Fibroblast of skin of scalp (primary cell): ENCODE measurements at regions not wholly inside any gene's neighbourhood (a gene's known extent, or its start where the extent isn't known, plus 50 kb on each side); places are given as distances from the start of the nearest gene placed in this dataset.
A peak's percentile ranks its signal among the peaks of the same experiment; 100 is the strongest.

Experiments
- DNase-seq: peaks from one replicate; pipeline ENCODE4 v3.0.0-alpha.2; 2013

DNA sequence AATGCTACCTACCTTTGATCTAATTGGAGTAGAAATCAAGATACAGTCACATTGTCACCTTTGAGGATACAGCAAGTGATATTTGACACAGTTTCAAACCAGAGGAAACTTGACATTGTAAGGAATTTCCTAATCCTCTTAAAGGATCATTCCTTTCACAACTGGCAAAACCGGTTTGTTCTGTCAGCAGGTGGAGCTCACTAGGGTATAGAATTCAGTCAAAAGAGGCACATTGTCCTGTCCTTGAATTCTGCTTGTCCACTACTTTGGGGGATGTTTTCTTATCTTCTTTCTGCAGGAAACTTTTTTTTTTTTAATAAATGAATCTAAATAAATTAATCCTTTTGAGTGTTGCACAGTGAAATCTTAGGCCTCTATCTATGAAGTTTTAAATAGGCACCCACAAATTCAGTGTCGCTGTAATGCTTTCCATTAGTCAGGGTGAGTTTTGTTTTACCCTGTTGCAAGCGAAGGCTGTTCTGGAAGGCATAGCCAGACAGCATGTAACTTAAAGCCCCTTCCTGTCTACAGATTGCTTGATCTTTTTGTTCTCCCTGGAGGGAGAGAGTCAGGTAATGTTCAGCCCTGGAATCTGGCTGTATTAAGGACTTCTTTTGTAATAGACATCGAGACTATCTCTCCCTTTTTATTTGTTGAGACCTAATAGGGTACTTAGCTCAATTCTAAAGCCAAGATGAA, 285.0 kb upstream of the RGS6 start:
- DNase-seq, result no peak

DNA sequence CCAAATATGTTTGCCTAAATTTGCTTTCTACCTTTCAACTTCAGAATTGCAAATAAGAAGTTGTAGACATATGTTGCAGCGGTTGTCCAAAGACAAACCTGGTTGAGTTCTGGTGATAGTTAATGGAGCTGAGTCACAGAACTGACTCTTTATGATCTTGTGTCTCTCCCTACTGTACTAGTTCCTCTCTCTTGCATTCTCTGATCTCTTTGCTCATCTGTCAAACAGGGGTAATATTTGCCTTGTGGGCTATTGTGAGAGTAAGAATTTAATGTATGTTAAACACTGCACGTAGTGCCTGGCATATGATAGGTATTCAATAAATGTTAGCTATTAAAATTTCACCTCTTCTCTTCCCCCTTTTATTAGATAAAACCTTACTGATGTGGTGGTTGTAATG, 283.5 kb upstream of the RGS6 start:
- no peak for DNase-seq

DNA sequence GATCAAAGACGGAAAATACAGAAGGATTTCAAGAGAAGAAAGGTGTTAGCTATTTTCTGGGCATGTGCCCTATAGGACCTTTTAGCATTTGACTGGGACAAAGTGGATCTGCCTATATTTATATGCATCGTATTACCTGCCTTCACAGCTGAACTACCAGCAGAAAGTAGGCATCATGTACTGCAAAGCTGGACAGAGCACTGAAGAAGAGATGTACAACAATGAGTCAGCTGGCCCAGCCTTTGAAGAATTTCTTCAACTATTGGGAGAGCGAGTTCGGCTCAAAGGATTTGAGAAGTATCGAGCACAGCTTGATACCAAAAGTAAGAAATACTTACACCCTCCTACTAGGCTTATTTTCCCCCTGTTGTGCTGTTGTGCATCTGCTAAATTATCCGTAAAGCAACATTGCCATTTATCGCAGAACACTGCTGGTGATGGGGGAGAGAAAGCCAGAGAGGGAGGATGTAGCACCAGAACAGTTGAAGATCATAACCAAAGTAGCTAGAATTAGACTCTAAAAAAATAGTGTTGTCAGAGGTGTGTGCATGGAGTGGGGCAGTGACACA, 282.0 kb upstream of the RGS6 start:
- DNase-seq, result no peak

DNA sequence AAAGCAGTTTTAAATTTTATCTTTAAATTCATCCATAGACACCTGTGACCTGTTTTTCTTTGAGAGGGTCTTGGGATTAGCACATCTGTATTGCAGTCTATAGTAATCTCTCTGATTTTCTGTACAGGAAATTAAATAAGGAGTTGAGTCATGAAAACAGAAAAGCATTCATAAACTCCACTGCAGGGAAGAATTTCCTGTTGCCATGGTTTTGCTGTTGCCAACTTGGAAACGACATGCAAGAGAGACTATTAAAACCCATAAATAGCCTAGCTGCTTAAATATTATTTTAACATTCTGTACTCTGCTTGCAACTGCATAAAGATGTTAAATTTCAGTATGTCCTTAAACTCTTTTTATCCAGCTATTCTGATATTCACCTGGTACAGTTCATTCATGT, 281.0 kb upstream of the RGS6 start:
- DNase-seq, result peak; percentile 91

DNA sequence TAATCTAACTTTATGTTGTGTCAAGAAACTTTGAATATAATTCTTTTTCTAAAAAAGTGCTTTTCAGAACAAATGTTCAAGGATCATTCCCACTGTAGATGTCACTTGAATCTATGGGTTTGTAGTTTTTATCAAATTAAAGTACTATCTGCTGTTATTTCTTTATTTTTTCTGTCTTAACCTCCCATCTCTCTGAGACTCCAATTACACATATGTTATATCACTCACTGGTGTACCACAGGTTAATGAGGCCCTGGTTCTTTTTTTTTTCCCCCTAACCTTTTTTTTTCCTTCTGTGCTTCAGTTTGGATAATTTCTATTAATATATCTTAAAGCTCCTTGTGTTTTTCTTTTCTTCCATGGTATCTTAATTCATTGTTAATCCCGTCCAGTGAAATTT, 279.9 kb upstream of the RGS6 start:
- no peak for DNase-seq

DNA sequence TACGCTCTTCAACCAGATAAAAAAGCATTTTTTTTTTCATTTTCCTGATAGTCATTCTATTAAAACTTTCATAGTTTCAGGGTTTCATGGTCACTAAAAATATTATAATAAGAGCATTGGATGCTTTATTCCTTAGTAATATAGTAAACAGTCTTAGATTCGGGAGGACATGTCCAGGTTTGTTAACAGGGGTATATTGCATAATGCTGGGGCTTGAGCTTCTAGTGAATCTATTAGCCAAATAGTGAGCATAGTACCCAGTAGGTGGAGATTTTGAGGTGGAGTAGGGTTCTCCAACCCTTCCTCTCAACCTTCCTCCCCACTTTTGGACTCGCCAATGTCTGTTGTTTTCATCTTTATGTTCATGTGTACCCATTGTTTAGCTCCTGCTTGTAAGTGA, 277.4 kb upstream of the RGS6 start:
- DNase-seq, result no peak

DNA sequence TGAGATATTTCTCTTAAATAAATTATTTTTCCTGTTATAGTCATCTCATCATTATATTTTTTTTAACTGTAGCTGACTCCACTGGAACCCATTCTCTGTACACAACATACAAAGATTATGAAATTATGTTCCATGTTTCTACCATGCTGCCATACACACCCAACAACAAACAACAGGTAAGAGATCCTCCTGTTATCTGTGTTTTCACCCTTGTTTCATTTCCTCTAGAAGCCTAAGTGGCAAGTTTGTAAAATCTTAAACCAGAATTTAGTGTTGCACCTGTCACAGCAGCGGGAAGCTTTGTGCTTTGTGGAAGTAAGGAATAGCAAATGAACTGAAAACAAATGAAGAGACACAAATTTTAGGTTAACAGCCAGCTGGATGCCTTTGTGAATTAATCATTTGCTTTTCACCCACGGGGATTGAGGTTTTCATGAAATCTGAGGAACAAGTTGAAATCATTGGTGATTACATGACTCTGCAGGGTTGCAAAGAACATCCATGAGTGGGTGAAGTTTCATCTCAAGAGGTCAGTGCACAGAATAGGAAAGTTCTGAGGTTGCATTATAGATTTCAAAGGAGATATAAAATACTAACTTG, 273.9 kb upstream of the RGS6 start:
- peak; percentile 41 for DNase-seq

DNA sequence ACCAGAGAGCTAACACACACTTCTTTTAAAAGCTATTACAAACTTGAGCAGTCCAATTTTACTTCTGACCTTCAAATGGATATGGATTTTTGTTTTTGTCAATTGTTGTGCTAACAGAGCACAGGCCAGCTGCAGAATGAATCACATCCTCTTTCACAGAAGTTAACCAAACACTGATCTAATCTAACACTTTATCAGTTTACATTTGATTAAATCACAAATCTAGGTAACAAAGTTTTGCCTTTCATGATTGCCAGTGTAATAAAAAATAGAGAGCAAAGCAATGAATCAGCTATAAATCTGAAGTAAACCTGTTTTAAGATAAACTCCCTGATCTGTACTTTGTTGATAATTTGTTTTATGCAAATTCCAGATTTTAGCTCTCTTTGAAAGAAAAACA, 273.1 kb upstream of the RGS6 start:
- DNase-seq, result no peak

DNA sequence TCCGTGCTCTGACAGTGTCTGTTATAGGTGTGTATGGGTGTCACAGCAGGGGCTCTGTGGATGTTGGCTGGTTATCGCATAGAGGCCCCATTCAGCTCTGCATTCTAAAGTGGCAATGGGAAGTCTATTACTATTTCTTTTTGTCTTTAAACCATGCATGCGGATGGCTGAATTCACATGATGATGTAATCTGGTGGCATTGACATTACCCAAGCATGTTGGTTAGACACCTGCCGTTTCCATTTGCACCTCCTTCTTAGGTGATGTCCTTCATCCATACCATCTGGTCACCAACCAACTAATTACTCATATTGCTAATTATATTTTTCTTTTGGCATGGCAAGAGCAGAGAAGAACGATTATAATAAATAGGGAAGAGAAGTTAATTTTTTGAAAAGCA, 270.8 kb upstream of the RGS6 start:
- no peak for DNase-seq

DNA sequence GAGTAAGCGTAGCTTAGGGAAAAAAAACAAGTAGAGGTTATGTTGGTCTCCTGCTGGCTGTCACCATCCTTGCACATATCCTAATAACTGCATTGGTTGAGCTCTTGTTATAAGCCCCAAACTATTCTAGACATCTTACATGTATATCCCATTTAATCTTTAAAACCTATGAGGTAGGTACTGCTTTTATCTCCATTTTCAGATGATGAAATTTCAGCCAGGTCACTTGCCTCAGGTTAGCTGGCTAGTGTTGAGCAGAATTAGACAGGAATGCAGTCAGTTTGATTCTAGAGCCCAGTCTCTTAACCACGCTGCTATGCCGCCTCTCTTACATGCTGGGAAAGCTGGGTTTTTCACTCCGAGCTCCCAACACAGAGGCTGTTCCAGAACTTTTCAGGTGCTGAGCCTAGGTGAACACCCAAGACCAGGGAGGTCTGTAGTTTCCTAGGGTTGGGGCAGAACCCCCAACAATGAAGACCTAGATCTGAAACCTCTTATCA, 269.9 kb upstream of the RGS6 start:
- no peak for DNase-seq

DNA sequence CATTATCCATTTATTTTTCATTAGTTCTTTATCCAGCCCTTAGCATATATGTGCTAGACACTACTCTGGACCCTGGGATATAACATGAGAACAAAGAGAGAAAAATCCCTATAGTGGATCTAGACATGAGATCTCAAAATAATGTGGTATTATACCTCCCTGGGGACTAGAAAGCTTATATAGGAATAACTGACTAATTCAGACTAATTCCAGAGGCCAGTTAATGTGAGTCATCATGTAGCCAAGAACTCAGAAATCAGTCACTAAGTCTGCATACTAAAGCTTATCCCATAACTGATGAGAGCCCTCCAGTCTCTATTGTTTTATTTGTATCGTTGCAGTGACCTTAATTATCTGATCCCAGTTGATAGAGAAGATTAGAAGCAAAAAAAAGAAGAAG, 267.1 kb upstream of the RGS6 start:
- DNase-seq, result peak; percentile 95

DNA sequence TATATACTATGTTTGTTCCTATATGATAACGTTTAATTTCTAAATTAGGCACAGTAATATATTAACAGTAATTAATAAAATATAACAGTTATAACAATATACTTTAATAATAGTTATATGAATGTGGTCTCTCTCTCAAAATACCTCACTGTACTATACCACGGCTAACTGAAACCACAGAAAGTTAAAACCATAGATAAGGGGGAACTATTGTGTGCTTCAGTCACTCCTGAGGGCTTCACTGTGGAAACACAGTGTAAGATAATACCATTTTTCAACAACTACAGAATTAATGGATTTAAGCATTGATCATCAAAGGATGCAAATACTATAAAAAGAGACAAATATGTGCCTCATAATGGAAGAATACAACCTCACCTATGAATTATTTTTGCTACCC, 266.4 kb upstream of the RGS6 start:
- no peak for DNase-seq

DNA sequence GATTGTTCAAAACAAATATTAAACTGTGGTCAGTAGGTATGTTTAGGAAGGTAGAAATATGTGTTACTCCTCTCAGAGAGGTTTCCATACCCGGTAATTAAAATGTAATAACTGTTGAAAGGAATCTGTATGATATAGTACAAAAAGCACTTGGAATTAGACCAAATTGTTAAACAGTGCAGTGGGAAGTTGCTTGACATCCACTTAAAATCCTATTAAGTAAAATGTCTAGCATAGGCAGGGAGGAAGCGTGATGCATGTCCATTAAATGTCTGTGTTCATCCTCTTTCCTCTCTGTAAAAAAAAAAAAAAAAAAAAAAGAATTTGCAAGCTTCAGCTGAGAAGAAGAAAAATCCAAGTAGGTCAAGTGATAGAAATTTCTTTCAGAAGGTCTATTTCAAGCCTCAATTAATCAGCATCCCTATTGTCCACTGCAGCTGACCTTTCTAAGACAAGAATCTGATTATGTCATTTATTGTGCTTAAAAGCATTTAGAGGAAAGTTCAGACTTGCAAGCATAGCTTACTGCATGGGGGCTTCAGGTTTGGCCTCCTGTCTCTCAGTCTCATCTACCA, 265.6 kb upstream of the RGS6 start:
- peak; percentile 57 for DNase-seq

DNA sequence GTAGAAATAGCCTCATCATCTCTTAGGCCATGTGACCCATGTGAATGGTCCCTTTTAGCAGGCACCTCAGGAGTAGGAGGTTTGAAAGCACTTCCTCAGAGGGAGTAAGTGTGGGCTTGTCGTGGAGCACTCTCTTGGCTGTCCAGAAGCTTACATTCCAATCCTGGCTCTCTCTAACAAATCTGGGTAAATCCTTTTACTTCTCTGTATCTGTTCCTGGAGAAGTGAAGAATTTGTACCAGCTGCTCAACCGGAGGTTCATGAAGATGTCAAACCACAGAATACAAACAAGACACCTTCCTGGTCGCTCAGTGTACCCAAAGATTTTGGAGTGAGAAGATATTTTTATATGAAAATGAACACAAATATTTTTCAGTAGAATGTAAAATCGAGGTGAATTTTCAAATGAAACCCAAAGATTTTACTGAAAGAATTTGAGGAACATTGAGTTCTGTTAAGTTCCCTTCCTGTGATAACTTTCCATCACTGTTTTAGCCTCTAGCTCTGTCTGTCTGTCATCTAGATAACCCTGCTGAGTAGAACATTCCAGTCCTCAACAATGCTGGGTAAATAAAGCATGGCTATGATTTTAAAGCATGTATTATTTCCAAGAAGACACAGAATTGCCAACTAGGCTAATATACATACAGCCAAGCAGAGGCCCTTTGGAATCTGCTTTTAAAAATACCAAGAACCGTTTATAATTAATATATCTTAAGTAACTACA, 263.9 kb upstream of the RGS6 start:
- DNase-seq, result no peak

DNA sequence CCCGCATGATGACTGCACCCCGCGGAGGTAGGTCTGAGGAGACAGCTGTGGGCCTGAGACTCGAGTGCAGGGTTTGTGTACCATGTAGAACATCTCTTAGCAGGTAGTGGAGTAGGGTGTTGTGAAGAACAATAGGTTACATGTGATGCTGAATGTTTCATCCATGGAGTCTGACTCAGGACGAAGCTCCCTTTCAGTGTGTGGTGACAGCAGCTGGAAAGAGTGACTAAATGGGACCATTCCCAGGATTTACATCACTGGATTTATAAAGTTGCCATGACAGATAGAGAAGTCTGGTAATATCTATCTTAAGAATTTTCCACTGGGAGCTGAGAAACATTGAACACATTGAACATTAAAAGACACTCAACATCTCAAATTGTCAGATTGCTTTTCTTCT, 259.6 kb upstream of the RGS6 start:
- no peak for DNase-seq

DNA sequence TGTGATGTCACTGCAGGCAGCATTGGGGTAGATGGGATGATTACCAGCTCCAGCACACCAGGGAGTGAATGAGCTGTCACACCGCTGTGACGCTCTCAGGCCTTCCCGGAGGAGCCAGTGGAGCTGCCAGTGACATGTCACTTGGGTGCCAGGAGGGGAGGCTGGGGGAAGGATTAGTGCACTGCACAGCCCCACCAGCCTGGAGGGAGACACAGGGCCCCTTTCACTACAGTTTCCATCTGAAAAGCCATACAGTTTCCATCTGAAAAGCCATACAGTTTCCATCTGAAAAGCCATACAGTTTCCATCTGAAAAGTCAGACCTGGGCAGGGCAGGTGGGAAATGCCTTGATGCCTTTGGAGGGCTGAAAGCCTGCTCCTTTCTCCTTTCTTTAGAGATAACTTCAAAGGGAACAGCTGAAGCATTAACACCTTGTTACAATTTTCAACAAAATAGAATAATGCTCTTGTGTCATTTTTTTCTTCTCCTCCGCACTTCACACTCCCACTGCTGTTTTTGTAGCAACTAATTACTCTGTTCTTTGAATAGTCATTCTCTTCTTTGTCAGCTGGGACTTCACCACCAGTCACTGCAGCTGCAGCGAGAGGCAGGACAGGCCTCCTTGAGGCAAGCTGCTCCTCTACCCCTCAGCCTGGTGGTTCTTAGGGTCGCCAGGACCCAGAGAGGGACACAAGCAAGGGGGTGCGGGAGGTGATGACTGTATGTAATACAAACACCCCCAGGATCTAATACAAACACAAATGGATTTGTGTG, 256.9 kb upstream of the RGS6 start:
- DNase-seq, result no peak

DNA sequence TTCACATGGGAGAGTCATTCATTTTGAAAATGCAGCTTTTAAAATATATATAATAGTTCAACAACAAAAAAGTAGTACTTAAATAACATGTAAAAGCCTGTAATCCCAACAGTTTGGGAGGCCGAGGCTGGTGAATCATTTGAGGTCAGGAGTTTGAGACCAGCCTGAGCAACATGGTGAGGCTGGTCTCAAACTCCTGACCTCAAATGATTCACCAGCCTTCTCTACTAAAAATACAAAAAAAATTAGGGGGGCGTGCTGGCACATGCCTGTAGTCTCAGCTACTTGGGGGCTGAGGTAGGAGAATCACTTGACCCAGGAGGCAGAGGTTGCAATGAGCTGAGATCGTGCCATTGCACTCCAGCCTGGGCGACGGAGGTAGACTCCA, 256.3 kb upstream of the RGS6 start:
- DNase-seq, result no peak

DNA sequence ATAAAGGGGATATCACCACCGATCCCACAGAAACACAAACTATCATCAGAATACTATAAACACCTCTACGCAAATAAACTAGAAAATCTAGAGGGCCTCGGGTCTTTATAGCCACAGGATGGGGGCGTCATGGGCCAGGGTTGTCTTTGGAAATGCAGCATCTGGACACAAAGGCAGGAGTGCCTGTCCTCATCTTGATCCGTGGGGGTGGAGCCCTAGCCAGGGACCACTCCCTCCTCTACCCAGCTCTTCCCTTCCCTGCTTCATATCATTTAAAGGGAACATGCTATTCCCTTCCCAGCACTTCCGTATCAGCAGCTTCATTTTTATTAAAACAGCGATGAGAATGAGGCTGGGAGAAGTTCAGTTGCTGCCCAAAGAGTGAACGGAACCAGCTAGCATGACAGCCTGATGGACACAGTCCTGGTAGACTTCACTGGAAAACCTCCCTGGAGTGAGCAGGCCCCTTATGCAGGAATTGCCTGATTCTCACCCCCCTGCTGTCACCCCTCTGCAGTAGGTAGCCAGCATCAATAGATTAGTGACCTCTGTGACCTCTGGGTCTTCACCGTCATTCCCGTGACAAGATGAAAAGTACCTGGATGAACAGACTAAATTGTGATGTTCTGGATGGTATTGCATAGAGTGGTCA, 251.4 kb upstream of the RGS6 start:
- no peak for DNase-seq

DNA sequence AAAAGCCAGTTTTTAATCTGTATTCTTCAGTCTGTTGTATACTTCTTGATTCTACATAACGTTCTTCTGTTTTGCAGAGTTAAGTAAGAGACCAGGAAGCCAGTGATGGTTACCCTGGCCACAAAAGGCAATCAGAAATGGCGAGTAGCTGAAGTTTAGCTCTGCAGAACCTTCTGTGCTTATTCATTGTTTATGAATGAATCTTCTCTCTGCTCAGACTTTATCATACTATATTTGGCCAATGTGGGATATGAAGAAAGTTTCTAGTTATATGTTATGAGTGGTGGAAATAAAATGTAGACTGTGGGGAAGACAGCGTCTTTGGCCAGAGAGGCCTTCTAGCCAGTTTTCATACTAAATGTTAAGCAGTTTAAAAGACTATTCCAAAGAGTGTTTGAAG, 249.9 kb upstream of the RGS6 start:
- peak; percentile 75 for DNase-seq

DNA sequence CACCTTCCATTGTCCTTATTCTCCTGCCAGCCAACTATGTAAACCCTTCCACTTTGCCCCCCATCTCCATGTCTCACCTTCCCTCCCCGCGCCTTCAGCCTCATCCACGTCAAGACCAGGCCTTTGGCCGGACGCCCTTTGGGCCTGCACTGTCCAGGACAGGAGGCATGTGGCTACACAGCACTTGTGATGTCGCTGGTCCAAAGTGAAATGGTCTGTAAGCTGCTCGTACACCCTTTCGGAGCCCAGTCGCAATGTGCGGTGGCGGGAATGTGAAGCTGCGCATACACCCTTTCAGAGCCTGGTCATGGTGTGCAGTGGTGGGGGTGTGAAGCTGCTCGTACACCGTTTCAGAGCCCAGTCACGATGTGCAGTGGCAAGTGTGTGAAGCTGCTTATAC, 247.9 kb upstream of the RGS6 start:
- no peak for DNase-seq

DNA sequence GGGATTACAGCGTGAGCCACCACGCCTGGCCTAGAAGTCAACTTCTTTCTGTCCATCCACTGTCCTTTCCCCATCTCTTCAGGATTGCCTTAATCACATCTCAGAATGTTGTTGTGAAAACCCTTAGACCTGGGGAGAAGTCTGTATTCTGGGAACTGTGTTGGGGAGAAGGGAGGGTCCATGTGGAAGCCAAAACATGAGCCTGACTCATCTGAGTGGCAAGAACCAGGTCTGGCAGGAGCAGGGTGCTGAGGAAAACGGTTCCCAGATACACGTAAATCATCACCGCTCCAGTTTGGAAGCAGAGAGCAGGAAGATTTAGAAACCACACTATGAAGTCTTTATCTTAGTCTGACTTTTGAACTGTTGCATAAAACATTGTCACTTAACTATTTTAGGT, 245.6 kb upstream of the RGS6 start:
- DNase-seq, result peak; percentile 33
